Activated naive CD4-positive, alpha-beta T cell treated with anti-CD3 and anti-CD28 coated beads, Interleukin-2, amount 50 U/mL, for 72 hours (primary cell): ENCODE measurements at regions not wholly inside any gene's neighbourhood (a gene's known extent, or its start where the extent isn't known, plus 50 kb on each side); places are given as distances from the start of the nearest gene placed in this dataset.

Source experiments
- ATAC-seq, 2 donors: fragments of 150-1000 bp; cut with Tn5 transposase; 2 replicates each; pipeline ENCODE4 v1.10.0; 2021; ENCODE audit warnings: mild to moderate bottlenecking in 2 of 2, moderate library complexity in 2 of 2
- DNase-seq, 2 donors: peaks; one replicate each; pipeline ENCODE4 v3.0.0; 2021 to 2022; ENCODE audit warnings: low spot score in 2 of 2
- H3K27ac Mint-ChIP-seq, 2 donors: one replicate each; pipeline ENCODE4 v1.8.0; 2022; ENCODE audit warnings: mild to moderate bottlenecking in 2 of 2, mixed read lengths in 2 of 2
- H3K36me3 Mint-ChIP-seq, 2 donors: one replicate each; pipeline ENCODE4 v1.8.0; 2022; ENCODE audit warnings: mixed read lengths in 2 of 2
- H3K9me3 Mint-ChIP-seq, 2 donors: one replicate each; pipeline ENCODE4 v1.8.0; 2022; ENCODE audit warnings: mixed read lengths in 2 of 2

GRCh38 chr3:28575746-28576613 lies 227.4 kb upstream of the AZI2 start:
- no peak overlapping the region for H3K27ac Mint-ChIP-seq
- peaks cover 0 to 8% of the 10 kb centered on the region in 2 donors for H3K36me3 Mint-ChIP-seq
- ATAC-seq (peak in 1 of 2 donors; percentile 47), DNase-seq (peak in 1 of 2 donors; percentile 4)
- H3K9me3 Mint-ChIP-seq: no peaks in the 10 kb centered on the region

GRCh38 chr3:28576614-28577200 lies 228.1 kb upstream of the AZI2 start:
- ATAC-seq: peak in 1 of 2 donors; percentile 37
- H3K27ac Mint-ChIP-seq: no peak overlapping the region
- H3K36me3 Mint-ChIP-seq: peaks cover 0 to 8% of the 10 kb centered on the region in 2 donors
- DNase-seq: no peak
- peaks cover 0 to under 1% of the 10 kb centered on the region in 2 donors for H3K9me3 Mint-ChIP-seq

- ATAC-seq: no peak
- no peak for DNase-seq
- Mint-ChIP-seq H3K9me3 (peaks cover 0 to 3% of the 10 kb centered on the region in 2 donors), H3K27ac (no peak overlapping the region), H3K36me3 (peaks cover 0 to 8% of the 10 kb centered on the region in 2 donors)
These were observed 229.4 kb upstream of the AZI2 start for GRCh38 chr3:28577941-28578500.

- peaks cover 0 to 3% of the 10 kb centered on the region in 2 donors for H3K9me3 Mint-ChIP-seq
- no peak overlapping the region for H3K27ac Mint-ChIP-seq
- DNase-seq (no peak), ATAC-seq (peak in 1 of 2 donors; percentile 65)
- no peaks in the 10 kb centered on the region for H3K36me3 Mint-ChIP-seq
These were observed 237.7 kb upstream of the AZI2 start for GRCh38 chr3:28586325-28586724.

GRCh38 chr3:28587723-28588122 lies 239.1 kb upstream of the AZI2 start:
- H3K9me3 Mint-ChIP-seq: no peaks in the 10 kb centered on the region
- H3K27ac Mint-ChIP-seq: no peak overlapping the region
- no peak for DNase-seq
- H3K36me3 Mint-ChIP-seq: no peaks in the 10 kb centered on the region
- ATAC-seq: no peak

GRCh38 chr3:28590216-28590615 lies 241.6 kb upstream of the AZI2 start:
- Mint-ChIP-seq H3K36me3 (no peaks in the 10 kb centered on the region), H3K9me3 (no peaks in the 10 kb centered on the region)

GRCh38 chr3:28590860-28591259 lies 242.2 kb upstream of the AZI2 start:
- Mint-ChIP-seq H3K36me3 (no peaks in the 10 kb centered on the region), H3K9me3 (no peaks in the 10 kb centered on the region), H3K27ac (no peak overlapping the region)
- ATAC-seq (no peak), DNase-seq (no peak)

More at GRCh38 chr3:28590216-28590615, 241.6 kb upstream of the AZI2 start:
- ATAC-seq: no peak
- H3K27ac Mint-ChIP-seq: no peak overlapping the region
- no peak for DNase-seq

GRCh38 chr3:28595372-28595771 lies 246.7 kb upstream of the AZI2 start:
- no peak for DNase-seq
- H3K36me3 Mint-ChIP-seq: no peaks in the 10 kb centered on the region
- H3K9me3 Mint-ChIP-seq: peaks cover 0 to 3% of the 10 kb centered on the region in 2 donors
- ATAC-seq: no peak
- no peak overlapping the region for H3K27ac Mint-ChIP-seq

GRCh38 chr3:28597452-28597851 lies 248.8 kb upstream of the AZI2 start:
- Mint-ChIP-seq H3K9me3 (peaks cover 0 to 3% of the 10 kb centered on the region in 2 donors), H3K27ac (no peak overlapping the region)

GRCh38 chr3:28598165-28598564 lies 249.5 kb upstream of the AZI2 start:
- Mint-ChIP-seq H3K36me3 (no peaks in the 10 kb centered on the region), H3K27ac (no peak overlapping the region), H3K9me3 (peaks cover 0 to 3% of the 10 kb centered on the region in 2 donors)
- ATAC-seq (no peak), DNase-seq (no peak)

More at GRCh38 chr3:28597452-28597851, 248.8 kb upstream of the AZI2 start:
- no peak for DNase-seq
- no peak for ATAC-seq
- H3K36me3 Mint-ChIP-seq: no peaks in the 10 kb centered on the region

- peaks cover 0 to 3% of the 10 kb centered on the region in 2 donors for H3K9me3 Mint-ChIP-seq
- ATAC-seq (no peak), DNase-seq (no peak)
- H3K36me3 Mint-ChIP-seq: no peaks in the 10 kb centered on the region
- H3K27ac Mint-ChIP-seq: no peak overlapping the region
These were observed 252.7 kb upstream of the AZI2 start for GRCh38 chr3:28601291-28601690.

- Mint-ChIP-seq H3K27ac (no peak overlapping the region), H3K9me3 (no peaks in the 10 kb centered on the region), H3K36me3 (no peaks in the 10 kb centered on the region)
- ATAC-seq (no peak), DNase-seq (no peak)
These were observed 257.7 kb upstream of the AZI2 start for GRCh38 chr3:28606283-28606682.

- DNase-seq: no peak
- ATAC-seq: no peak
- H3K9me3 Mint-ChIP-seq: no peaks in the 10 kb centered on the region
- H3K36me3 Mint-ChIP-seq: no peaks in the 10 kb centered on the region
- no peak overlapping the region for H3K27ac Mint-ChIP-seq
These were observed 263.6 kb upstream of the AZI2 start for GRCh38 chr3:28612232-28612631.

GRCh38 chr3:28613511-28614106 lies 265.0 kb upstream of the AZI2 start:
- H3K36me3 Mint-ChIP-seq: no peaks in the 10 kb centered on the region
- DNase-seq (no peak), ATAC-seq (no peak)
- no peak overlapping the region for H3K27ac Mint-ChIP-seq
- H3K9me3 Mint-ChIP-seq: no peaks in the 10 kb centered on the region

GRCh38 chr3:28615071-28615470 lies 266.4 kb upstream of the AZI2 start:
- no peaks in the 10 kb centered on the region for H3K9me3 Mint-ChIP-seq
- no peak for ATAC-seq
- no peaks in the 10 kb centered on the region for H3K36me3 Mint-ChIP-seq
- H3K27ac Mint-ChIP-seq: no peak overlapping the region
- no peak for DNase-seq

GRCh38 chr3:28615971-28616370 lies 267.3 kb upstream of the AZI2 start:
- Mint-ChIP-seq H3K36me3 (no peaks in the 10 kb centered on the region), H3K27ac (no peak overlapping the region), H3K9me3 (no peaks in the 10 kb centered on the region)
- DNase-seq: no peak
- no peak for ATAC-seq

- no peak for DNase-seq
- ATAC-seq: no peak
- H3K27ac Mint-ChIP-seq: no peak overlapping the region
- peaks cover 5 to 6% of the 10 kb centered on the region in 2 donors for H3K9me3 Mint-ChIP-seq
- H3K36me3 Mint-ChIP-seq: no peaks in the 10 kb centered on the region
These were observed 269.2 kb upstream of the AZI2 start for GRCh38 chr3:28617821-28618220.
